NCI-H2081 (cell line): ENCODE measurements at regions not wholly inside any gene's neighbourhood (a gene's known extent, or its start where the extent isn't known, plus 50 kb on each side); places are given as distances from the start of the nearest gene placed in this dataset.

Experiments used
- DNase-seq, 2 experiments: peaks; one replicate each; lab custom pipeline; 2025; lab: John Stamatoyannopoulos, UW

DNA sequence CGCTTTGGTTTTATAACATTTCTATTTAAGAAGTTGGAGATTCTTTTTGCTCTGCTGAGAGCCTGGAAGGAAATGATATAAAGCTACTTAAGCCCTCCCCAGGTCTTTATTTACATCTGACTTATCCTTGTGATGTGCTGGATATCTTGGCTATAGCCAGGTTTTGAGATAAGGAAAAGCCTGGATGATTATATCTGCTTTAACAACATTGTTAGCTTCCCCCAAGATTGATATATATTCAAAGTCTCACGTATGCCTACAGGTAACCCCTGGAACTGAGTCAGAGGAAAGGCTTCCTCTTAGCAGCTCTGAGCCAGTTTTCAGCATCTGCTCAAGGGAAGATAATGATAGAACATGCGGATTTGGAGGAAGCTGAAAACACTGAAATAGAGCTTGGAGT, 61.5 kb upstream of the CRBN start:
- no peak for DNase-seq

DNA sequence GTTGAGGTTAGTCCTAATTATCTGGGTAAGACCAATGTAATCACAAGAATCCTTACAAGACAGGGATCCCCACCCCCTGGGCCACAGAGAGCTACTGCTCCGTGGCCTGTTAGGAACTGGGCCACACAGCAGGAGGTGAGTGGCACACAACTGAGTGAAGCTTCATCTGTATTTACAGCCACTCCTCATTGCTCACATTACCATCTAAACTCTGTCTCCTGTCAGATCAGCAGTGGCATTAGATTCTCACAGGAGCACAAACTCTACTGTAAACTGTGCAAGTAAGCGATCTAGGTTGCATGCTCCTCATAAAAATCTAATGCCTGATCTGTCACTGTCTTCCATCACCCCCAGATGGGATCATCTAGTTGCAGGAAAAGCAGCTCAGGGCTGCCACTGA, 58.5 kb upstream of the CRBN start:
- no peak for DNase-seq

DNA sequence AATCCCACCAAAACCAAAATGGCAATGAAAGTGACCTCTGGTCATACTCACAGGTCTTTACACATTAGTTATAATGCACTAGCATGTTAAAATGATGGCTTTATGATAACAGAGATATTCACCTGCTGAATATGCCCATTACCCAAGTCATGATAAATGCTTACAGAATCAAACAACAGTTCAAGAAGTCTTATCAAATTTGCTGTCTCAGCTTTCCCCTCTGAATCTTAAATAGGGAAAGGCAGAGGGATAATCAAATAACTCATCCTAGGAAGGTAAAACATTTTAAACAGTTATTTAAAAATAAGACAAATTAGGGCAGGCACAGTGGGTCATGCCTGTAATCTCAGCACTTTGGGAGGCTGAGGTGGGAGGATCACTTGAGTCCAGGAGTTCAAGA, 52.8 kb upstream of the CRBN start:
- DNase-seq = no peak
